Prostate gland (tissue), 2 donors: ENCODE measurements at regions not wholly inside any gene's neighbourhood (a gene's known extent, or its start where the extent isn't known, plus 50 kb on each side); places are given as distances from the start of the nearest gene placed in this dataset.

ENCODE experiments used
- DNase-seq: peaks from one replicate; pipeline ENCODE4 v3.0.0-alpha.2; 2019; ENCODE audit warnings: low spot score
- H3K27ac ChIP-seq, 2 donors: fragments of 200-600 bp; sonication (generic); 2 replicates each; pipeline ENCODE4 v1.5.1; 2017 to 2019
- H3K27me3 ChIP-seq: fragments of 200-600 bp; sonication (generic); replicated peaks from 2 replicates; pipeline ENCODE4 v1.5.1; 2019; ENCODE audit not compliant: insufficient read depth
- H3K36me3 ChIP-seq, 2 donors: fragments of 200-600 bp; sonication (generic); 1 replicate in 1 of 2; 2 replicates in 1 of 2; pipeline versions ENCODE4 v1.5.1 to v1.8.1; 2017 to 2019
- H3K4me1 ChIP-seq: fragments of 200-600 bp; sonication (generic); replicated peaks from 2 replicates; pipeline ENCODE4 v1.5.1; 2019
- H3K4me3 ChIP-seq, 2 donors: fragments of 200-600 bp; sonication (generic); 2 replicates each; pipeline ENCODE4 v1.5.1; 2017 to 2019
- H3K9me3 ChIP-seq: fragments of 200-600 bp; sonication (generic); 2 replicates; pipeline ENCODE4 v1.5.1; 2017
- CTCF ChIP-seq, 4 experiments: fragments of 200-600 bp in 2 of 4; fragments of 450-650 bp in 2 of 4; sonication (generic) in 2 of 4; IDR thresholded peaks; 1 replicate in 3 of 4; 2 replicates in 1 of 4; pipeline ENCODE4 v1.5.1; 2016 to 2019; ENCODE audit warnings: antibody characterized with exemption in 4 of 4, mild to moderate bottlenecking in 2 of 4, moderate library complexity in 2 of 4
- POLR2A ChIP-seq: fragments of 450-650 bp; IDR thresholded peaks from one replicate; pipeline ENCODE4 v1.6.1; 2016; ENCODE audit warnings: antibody characterized with exemption, mild to moderate bottlenecking
- POLR2AphosphoS5 ChIP-seq: sonication (generic); formaldehyde crosslinking; IDR thresholded peaks from one replicate; pipeline ENCODE4 v1.6.1; 2017; ENCODE audit warnings: antibody characterized with exemption
- WGBS: methylation state at CpG from one replicate; pipeline ENCODE4 v1.1.5; 2018; 5-methylcytosine and 5-hydroxymethylcytosine counted together
- intact Hi-C: fragments of 100-400 bp; cut with DNase I; formaldehyde crosslinking; loops from one replicate; pipeline ENCODE4 v1.14.2; 2022

DNA sequence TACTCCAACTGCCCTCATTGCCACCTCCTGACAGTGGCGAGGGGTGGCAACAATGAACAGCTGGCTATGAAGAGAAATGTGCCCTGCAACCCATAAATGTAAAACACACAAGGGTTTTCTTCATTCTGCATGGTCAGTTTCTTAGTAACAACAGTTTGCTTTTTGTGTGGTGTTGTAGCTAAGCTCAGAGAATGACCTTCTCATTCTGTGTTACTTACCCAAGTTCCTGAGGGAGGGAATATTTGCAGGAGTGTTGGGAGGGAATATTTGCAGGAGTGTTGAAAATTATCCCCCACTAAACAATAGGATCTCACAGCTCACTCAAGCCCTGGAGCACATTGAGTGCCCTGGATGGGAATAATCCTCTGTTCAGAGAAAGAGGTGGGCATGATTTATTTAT, 456.4 kb upstream of the CDH4 start:
- Histone ChIP-seq H3K27me3 (no peaks in the 10 kb centered on the region), H3K9me3 (no peaks in the 10 kb centered on the region), H3K27ac (no peak overlapping the region), H3K36me3 (no peaks in the 10 kb centered on the region), H3K4me1 (no peaks in the 10 kb centered on the region), H3K4me3 (no peak overlapping the region)
- TF ChIP-seq POLR2A: no peak
- no peak for TF ChIP-seq CTCF (IDR thresholded peaks at IDR 0.05)
- TF ChIP-seq POLR2AphosphoS5: no peak
- intact Hi-C loops: no loop called here
- no peak for DNase-seq
- 67% methylated on average over 1 of the region's 1 CpG for WGBS

DNA sequence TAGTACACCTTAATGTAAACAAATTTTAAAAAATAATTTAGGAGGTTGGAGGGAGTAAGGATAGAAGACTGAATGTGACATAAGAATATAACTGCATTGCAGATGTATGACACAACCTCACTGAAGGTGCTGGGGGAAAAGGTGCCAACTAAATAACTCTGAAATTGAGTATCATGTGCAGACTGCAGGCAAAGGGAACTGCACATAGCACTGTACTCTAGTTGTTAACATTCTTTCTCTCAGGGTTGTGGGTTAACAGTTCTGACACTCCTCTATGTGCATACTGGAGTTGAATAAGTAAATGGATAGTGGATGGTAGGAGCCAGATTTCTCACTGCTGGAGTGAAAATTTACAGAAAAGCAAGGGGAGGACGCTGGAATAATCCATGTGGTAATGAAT, 451.9 kb upstream of the CDH4 start:
- Histone ChIP-seq H3K36me3 (no peaks in the 10 kb centered on the region), H3K4me1 (no peaks in the 10 kb centered on the region), H3K27me3 (no peaks in the 10 kb centered on the region), H3K27ac (no peak overlapping the region), H3K4me3 (no peak overlapping the region), H3K9me3 (no peaks in the 10 kb centered on the region)
- DNase-seq: no peak
- 80% methylated on average over 1 of the region's 1 CpG for WGBS
- TF ChIP-seq POLR2A (no peak), POLR2AphosphoS5 (no peak), CTCF (IDR thresholded peaks at IDR 0.05) (no peak)
- intact Hi-C loops: no loop called here

DNA sequence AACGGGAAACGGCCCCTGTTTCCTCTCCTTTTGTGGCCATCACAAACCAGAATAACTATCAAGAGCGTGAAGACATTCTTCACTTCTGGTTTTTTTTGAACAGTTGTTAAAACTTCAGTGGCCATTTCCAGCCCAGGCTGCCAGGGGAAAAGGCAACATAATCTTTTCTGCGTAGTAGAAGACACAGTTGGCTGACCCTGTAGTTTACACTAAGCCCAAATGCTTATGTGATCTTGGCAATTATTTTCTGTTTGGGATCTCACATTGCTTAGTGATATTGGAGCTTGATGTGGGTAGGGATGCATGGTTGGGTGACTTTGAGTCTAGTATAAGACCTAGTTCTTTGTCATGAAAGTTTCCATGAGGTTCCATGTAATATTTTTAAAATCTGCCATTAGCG, 449.4 kb upstream of the CDH4 start:
- no peak overlapping the region for H3K27ac ChIP-seq
- intact Hi-C loops: no loop called here
- no peaks in the 10 kb centered on the region for H3K9me3 ChIP-seq
- H3K4me1 ChIP-seq: no peaks in the 10 kb centered on the region
- H3K36me3 ChIP-seq: no peaks in the 10 kb centered on the region
- no peak overlapping the region for H3K4me3 ChIP-seq
- DNase-seq: no peak
- WGBS: 71% methylated on average over 5 of the region's 5 CpGs
- TF ChIP-seq POLR2A: no peak
- TF ChIP-seq POLR2AphosphoS5: no peak
- no peaks in the 10 kb centered on the region for H3K27me3 ChIP-seq

DNA sequence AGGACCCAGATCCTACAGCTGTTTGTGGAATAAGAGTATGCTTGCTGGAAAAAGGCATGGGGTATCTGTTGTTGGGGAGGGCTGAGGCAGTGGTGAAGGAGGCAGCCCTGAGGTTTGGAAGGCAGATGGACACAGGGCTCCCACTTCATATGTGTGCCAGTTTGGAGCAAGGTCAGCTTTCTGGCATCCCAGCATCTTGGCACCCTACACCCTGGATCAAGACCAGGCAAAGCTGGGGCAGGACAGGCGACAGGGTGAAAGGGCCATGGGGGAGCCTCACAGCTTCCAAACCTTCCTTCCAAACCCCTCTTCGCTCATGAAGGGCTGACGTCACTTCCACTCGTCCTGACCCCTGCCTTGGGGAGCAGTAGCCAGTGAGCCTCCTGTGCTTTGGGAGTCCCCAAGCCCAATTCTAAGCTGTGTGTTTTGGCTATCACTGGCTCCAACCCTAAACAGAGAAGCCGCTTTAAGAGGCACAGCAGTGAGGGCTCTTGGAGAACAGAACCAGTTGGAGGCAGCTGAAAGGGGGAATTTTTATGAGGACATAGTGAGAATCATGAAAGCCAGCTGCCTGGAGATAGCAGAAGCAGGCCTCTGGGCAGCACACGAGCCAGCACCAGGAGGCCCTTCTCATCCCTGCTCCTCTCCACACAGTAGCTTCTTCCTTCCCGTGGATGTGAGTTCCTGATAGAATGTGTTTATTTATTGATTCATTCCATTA, 448.6 kb upstream of the CDH4 start:
- no peak for DNase-seq
- Histone ChIP-seq H3K9me3 (no peaks in the 10 kb centered on the region), H3K4me1 (no peaks in the 10 kb centered on the region), H3K4me3 (no peak overlapping the region), H3K27me3 (no peaks in the 10 kb centered on the region), H3K36me3 (no peaks in the 10 kb centered on the region), H3K27ac (no peak overlapping the region)
- intact Hi-C loops: no loop called here
- TF ChIP-seq POLR2AphosphoS5: no peak
- no peak for TF ChIP-seq CTCF (IDR thresholded peaks at IDR 0.05)
- TF ChIP-seq POLR2A: no peak
- 49% methylated on average over 7 of the region's 7 CpGs for WGBS

DNA sequence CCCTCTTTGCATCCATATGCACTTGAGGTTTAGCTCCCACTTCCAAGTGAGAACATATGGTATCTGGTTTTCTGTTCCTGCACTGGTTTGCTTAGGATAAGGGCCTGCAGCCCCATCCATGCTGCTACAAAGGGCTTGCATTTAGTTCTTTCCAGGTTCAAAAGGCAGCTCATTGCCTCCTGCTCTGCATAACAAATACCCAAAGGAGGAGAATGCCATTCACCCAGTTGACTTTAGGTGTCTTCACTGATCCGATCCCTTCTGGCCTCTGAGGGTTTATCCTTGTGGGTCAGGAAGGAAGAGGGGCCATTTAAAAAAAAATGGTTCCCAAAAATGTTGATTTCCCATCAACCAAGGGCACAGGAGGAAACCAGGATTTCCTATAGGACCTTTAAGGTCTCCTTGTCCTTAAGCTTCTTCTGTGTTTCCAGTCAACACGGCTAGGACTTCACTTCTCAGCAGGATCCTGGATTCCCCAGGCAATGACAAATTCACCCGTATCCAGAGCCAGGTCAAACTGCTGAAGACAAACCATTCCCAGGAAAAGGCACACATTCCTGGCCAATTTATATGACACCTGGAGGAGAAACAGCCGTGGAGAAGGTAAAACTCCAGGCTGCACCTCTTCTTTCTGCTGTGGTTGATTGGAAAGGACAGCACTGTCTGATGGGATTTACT, 447.7 kb upstream of the CDH4 start:
- Histone ChIP-seq H3K27ac (no peak overlapping the region), H3K4me1 (no peaks in the 10 kb centered on the region), H3K36me3 (no peaks in the 10 kb centered on the region), H3K4me3 (no peak overlapping the region), H3K27me3 (no peaks in the 10 kb centered on the region), H3K9me3 (no peaks in the 10 kb centered on the region)
- 56% methylated on average over 4 of the region's 4 CpGs for WGBS
- no peak for TF ChIP-seq POLR2AphosphoS5
- TF ChIP-seq POLR2A: no peak
- no peak for TF ChIP-seq CTCF (IDR thresholded peaks at IDR 0.05)
- intact Hi-C loops: no loop called here
- DNase-seq: no peak
